HepG2 (cell line): ENCODE measurements at regions not wholly inside any gene's neighbourhood (a gene's known extent, or its start where the extent isn't known, plus 50 kb on each side); places are given as distances from the start of the nearest gene placed in this dataset.

Experiments
- ATF4 ChIP-seq, 2 experiments: fragments of 450-650 bp in 1 of 2; sonication (generic) in 1 of 2; formaldehyde crosslinking; IDR thresholded peaks; 2 replicates each; pipeline versions ENCODE4 v1.5.0 to v1.8.0; 2020 to 2022; ENCODE audit warnings: mild to moderate bottlenecking in 1 of 2, missing genetic modification reagents in 1 of 2
- CTCF ChIP-seq: sonication (generic); formaldehyde crosslinking; IDR thresholded peaks from 2 replicates; pipeline ENCODE4 v1.5.0; 2020; ENCODE audit warnings: mild to moderate bottlenecking, missing genetic modification reagents, moderate library complexity
- DZIP1 ChIP-seq: sonication (generic); formaldehyde crosslinking; IDR thresholded peaks from 2 replicates; pipeline ENCODE4 v1.5.0; 2020; ENCODE audit warnings: mild to moderate bottlenecking, missing genetic modification reagents
- GABPA ChIP-seq, 2 experiments: IDR thresholded peaks; 2 replicates each; pipeline ENCODE4 v1.6.1; 2011 to 2016; ENCODE audit warnings: low read depth in 2 of 2, low read length in 1 of 2, missing biosample characterization in 1 of 2, missing genetic modification characterization in 1 of 2
- HMG20B ChIP-seq: conservative IDR thresholded peaks from 2 replicates; pipeline ENCODE4 v1.6.1; 2016; ENCODE audit warnings: missing genetic modification reagents, missing compliant biosample characterization
- MTERF4 ChIP-seq: sonication (generic); formaldehyde crosslinking; IDR thresholded peaks from 2 replicates; pipeline ENCODE4 v1.8.0; 2023; ENCODE audit warnings: mild to moderate bottlenecking, missing genetic modification reagents
- NFIC ChIP-seq: IDR thresholded peaks from 2 replicates; pipeline ENCODE4 v1.6.1; 2012; ENCODE audit warnings: mild to moderate bottlenecking, low read length, inconsistent platforms
- NR3C1 ChIP-seq: sonication (generic); formaldehyde crosslinking; IDR thresholded peaks from 2 replicates; pipeline ENCODE4 v1.4.0; 2020; ENCODE audit warnings: missing genetic modification reagents
- PHF8 ChIP-seq: sonication (generic); formaldehyde crosslinking; IDR thresholded peaks from 2 replicates; pipeline ENCODE4 v1.5.0; 2020; ENCODE audit warnings: missing genetic modification reagents
- ZHX1 ChIP-seq: sonication (generic); formaldehyde crosslinking; IDR thresholded peaks from 2 replicates; pipeline ENCODE4 v1.8.1; 2022; ENCODE audit warnings: low read depth, mild to moderate bottlenecking, missing genetic modification reagents
- ZNF468 ChIP-seq: sonication (generic); formaldehyde crosslinking; IDR thresholded peaks from 2 replicates; pipeline ENCODE4 v1.8.0; 2022; ENCODE audit warnings: mild to moderate bottlenecking, moderate library complexity, missing genetic modification reagents
- ZNF687 ChIP-seq: sonication (generic); formaldehyde crosslinking; IDR thresholded peaks from 2 replicates; pipeline ENCODE4 v1.5.1; 2020; ENCODE audit warnings: mild to moderate bottlenecking, missing genetic modification reagents, moderate library complexity

- TF ChIP-seq ZHX1 (CRISPR knock-in tag): no peak
- TF ChIP-seq CTCF: no peak
- no peak for TF ChIP-seq PHF8
- TF ChIP-seq ATF4 (CRISPR knock-in tag; IDR thresholded peaks at IDR 0.05): no peak
- TF ChIP-seq ZNF468 (CRISPR knock-in tag): no peak
- no peak for TF ChIP-seq MTERF4 (CRISPR knock-in tag)
- TF ChIP-seq ZNF687: no peak
- no peak for TF ChIP-seq HMG20B (CRISPR knock-in tag)
- TF ChIP-seq NFIC: no peak
- TF ChIP-seq GABPA (IDR thresholded peaks at IDR 0.05; ENCODE audit: low read depth, low read length): no peak
- no peak for TF ChIP-seq GABPA (CRISPR knock-in tag; IDR thresholded peaks at IDR 0.05; ENCODE audit: low read depth)
- no peak for TF ChIP-seq NR3C1 (CRISPR knock-in tag)
- TF ChIP-seq DZIP1: no peak
Measured at GRCh38 chr19:28932446-28932845, 280.5 kb downstream of the UQCRFS1 start.
